ENCODE measurements at regions not wholly inside any gene's neighbourhood (a gene's known extent, or its start where the extent isn't known, plus 50 kb on each side); places are given as distances from the start of the nearest gene placed in this dataset.

GRCh38 chr3:168858327-168858726 is 762.6 kb upstream of the GOLIM4 start:
- no peak overlapping the region for H2AFZ ChIP-seq (ENCODE audit: low read depth, low read length)
- Mint-ChIP-seq H3K4me3 (ENCODE audit: unreplicated experiment) (no peak overlapping the region), H3K9me3 (ENCODE audit: unreplicated experiment) (no peaks in the 10 kb centered on the region), H3K27me3 (ENCODE audit: low read depth, unreplicated experiment) (no peaks in the 10 kb centered on the region), H3K27ac (ENCODE audit: unreplicated experiment) (no peak overlapping the region), H3K4me1 (ENCODE audit: low read depth, unreplicated experiment) (no peaks in the 10 kb centered on the region), H3K36me3 (ENCODE audit: low read depth, unreplicated experiment) (no peaks in the 10 kb centered on the region)
- no peak for FAIRE-seq
- H3K4me3 ChIP-seq (ENCODE audit: insufficient read depth, low read depth, low read length), result no peak overlapping the region
- DNase-seq (ENCODE audit: low read depth), result no peak
- H4K20me1 ChIP-seq (ENCODE audit: insufficient read depth, low read length), result no peaks in the 10 kb centered on the region
- no peaks in the 10 kb centered on the region for H3K4me1 ChIP-seq (ENCODE audit: insufficient read depth, low read length)
- no peaks in the 10 kb centered on the region for H3K27me3 ChIP-seq (ENCODE audit: insufficient read depth, low read length)
- H3K79me2 ChIP-seq (ENCODE audit: insufficient read depth, low read length), result no peaks in the 10 kb centered on the region
- H3K9me3 ChIP-seq (ENCODE audit: insufficient read depth, low read depth, low read length), result no peaks in the 10 kb centered on the region
- H3K36me3 ChIP-seq (ENCODE audit: insufficient read depth, low read length), result no peaks in the 10 kb centered on the region
- H3K27ac ChIP-seq (ENCODE audit: low read depth, low read length), result no peak overlapping the region
- no peak overlapping the region for H3K4me2 ChIP-seq (ENCODE audit: low read length)
- no peak overlapping the region for H3K9ac ChIP-seq (ENCODE audit: low read length)
- TF ChIP-seq EZH2 (IDR thresholded peaks at IDR 0.05; ENCODE audit: insufficient read depth, low read length), result no peak
- TF ChIP-seq CTCF (IDR thresholded peaks at IDR 0.05; ENCODE audit: insufficient read depth, low read depth, low read length), result no peak

- Mint-ChIP-seq H3K9me3 (ENCODE audit: unreplicated experiment) (peaks cover 4% of the 10 kb centered on the region), H3K4me1 (ENCODE audit: low read depth, unreplicated experiment) (no peaks in the 10 kb centered on the region), H3K36me3 (ENCODE audit: low read depth, unreplicated experiment) (no peaks in the 10 kb centered on the region), H3K27ac (ENCODE audit: unreplicated experiment) (no peak overlapping the region), H3K4me3 (ENCODE audit: unreplicated experiment) (no peak overlapping the region), H3K27me3 (ENCODE audit: low read depth, unreplicated experiment) (peaks cover 11% of the 10 kb centered on the region)
- TF ChIP-seq CTCF (IDR thresholded peaks at IDR 0.05; ENCODE audit: insufficient read depth, low read depth, low read length), result no peak
- no peak for TF ChIP-seq EZH2 (IDR thresholded peaks at IDR 0.05; ENCODE audit: insufficient read depth, low read length)
- Histone ChIP-seq H3K9ac (ENCODE audit: low read length) (no peak overlapping the region), H3K4me1 (ENCODE audit: insufficient read depth, low read length) (no peaks in the 10 kb centered on the region), H3K36me3 (ENCODE audit: insufficient read depth, low read length) (no peaks in the 10 kb centered on the region), H2AFZ (ENCODE audit: low read depth, low read length) (no peak overlapping the region), H3K27me3 (ENCODE audit: insufficient read depth, low read length) (no peaks in the 10 kb centered on the region), H3K9me3 (ENCODE audit: insufficient read depth, low read depth, low read length) (no peaks in the 10 kb centered on the region), H3K27ac (ENCODE audit: low read depth, low read length) (no peak overlapping the region), H3K4me2 (ENCODE audit: low read length) (no peak overlapping the region), H3K4me3 (ENCODE audit: insufficient read depth, low read depth, low read length) (no peak overlapping the region), H4K20me1 (ENCODE audit: insufficient read depth, low read length) (no peaks in the 10 kb centered on the region), H3K79me2 (ENCODE audit: insufficient read depth, low read length) (no peaks in the 10 kb centered on the region)
- DNase-seq (ENCODE audit: low read depth) (no peak), FAIRE-seq (no peak)
Measured at GRCh38 chr3:168850109-168850508, 754.4 kb upstream of the GOLIM4 start.

- H3K27me3 ChIP-seq (ENCODE audit: insufficient read depth, low read length), result no peaks in the 10 kb centered on the region
- no peak overlapping the region for H2AFZ ChIP-seq (ENCODE audit: low read depth, low read length)
- H3K79me2 ChIP-seq (ENCODE audit: insufficient read depth, low read length), result no peaks in the 10 kb centered on the region
- H3K9ac ChIP-seq (ENCODE audit: low read length), result no peak overlapping the region
- H3K27ac Mint-ChIP-seq (ENCODE audit: unreplicated experiment), result no peak overlapping the region
- no peaks in the 10 kb centered on the region for H3K36me3 Mint-ChIP-seq (ENCODE audit: low read depth, unreplicated experiment)
- no peak for TF ChIP-seq EZH2 (IDR thresholded peaks at IDR 0.05; ENCODE audit: insufficient read depth, low read length)
- TF ChIP-seq CTCF (IDR thresholded peaks at IDR 0.05; ENCODE audit: insufficient read depth, low read depth, low read length), result peak; percentile 53
- H3K4me3 Mint-ChIP-seq (ENCODE audit: unreplicated experiment), result no peak overlapping the region
- H3K9me3 ChIP-seq (ENCODE audit: insufficient read depth, low read depth, low read length), result no peaks in the 10 kb centered on the region
- peaks cover 6% of the 10 kb centered on the region for H3K9me3 Mint-ChIP-seq (ENCODE audit: unreplicated experiment)
- H3K27ac ChIP-seq (ENCODE audit: low read depth, low read length), result no peak overlapping the region
- no peaks in the 10 kb centered on the region for H4K20me1 ChIP-seq (ENCODE audit: insufficient read depth, low read length)
- H3K36me3 ChIP-seq (ENCODE audit: insufficient read depth, low read length), result no peaks in the 10 kb centered on the region
- no peak overlapping the region for H3K4me3 ChIP-seq (ENCODE audit: insufficient read depth, low read depth, low read length)
- H3K27me3 Mint-ChIP-seq (ENCODE audit: low read depth, unreplicated experiment), result peaks cover 16% of the 10 kb centered on the region
- peak; percentile 4 for DNase-seq (ENCODE audit: low read depth)
- H3K4me2 ChIP-seq (ENCODE audit: low read length), result peak overlapping the region; percentile 38
- H3K4me1 ChIP-seq (ENCODE audit: insufficient read depth, low read length), result no peaks in the 10 kb centered on the region
- no peaks in the 10 kb centered on the region for H3K4me1 Mint-ChIP-seq (ENCODE audit: low read depth, unreplicated experiment)
- no peak for FAIRE-seq
Measured at GRCh38 chr3:168847291-168847883, 751.7 kb upstream of the GOLIM4 start.
